ENCODE measurements at regions not wholly inside any gene's neighbourhood (a gene's known extent, or its start where the extent isn't known, plus 50 kb on each side); places are given as distances from the start of the nearest gene placed in this dataset.

DNA sequence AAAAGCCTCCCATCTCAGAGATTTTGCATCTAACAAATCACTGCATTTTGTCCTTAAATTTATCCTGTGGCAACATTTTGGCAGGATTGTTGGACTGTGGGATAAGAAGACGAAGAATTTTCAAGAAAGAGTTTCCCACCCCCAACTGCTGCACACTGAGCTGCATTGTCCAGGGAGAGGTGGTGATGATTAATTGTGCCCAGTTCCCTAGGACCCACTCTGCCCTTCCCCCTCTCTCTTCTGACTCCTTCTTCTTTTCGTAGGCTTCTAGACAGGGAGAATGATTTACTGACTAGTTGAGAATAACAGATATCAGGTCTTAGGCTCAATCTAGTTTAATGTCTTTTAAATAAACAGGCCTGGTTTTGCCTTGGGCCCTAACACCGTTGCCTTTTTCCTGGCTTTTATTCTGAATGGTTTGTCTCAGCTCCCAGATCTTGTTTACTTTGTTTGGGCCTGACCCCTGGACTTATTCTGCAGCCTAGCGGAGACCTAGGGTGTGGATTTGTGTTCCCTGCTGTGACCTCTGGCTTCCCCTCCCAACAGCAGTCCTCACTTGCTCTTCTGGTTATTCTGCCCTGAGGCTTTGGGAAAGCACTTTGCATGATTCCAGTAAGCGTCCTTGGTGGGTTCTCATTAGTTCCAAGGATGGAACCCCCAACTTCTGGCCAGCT, 233.3 kb downstream of the INSIG2 start:
- DNase-seq (ENCODE audit: low read depth) = no peak

DNA sequence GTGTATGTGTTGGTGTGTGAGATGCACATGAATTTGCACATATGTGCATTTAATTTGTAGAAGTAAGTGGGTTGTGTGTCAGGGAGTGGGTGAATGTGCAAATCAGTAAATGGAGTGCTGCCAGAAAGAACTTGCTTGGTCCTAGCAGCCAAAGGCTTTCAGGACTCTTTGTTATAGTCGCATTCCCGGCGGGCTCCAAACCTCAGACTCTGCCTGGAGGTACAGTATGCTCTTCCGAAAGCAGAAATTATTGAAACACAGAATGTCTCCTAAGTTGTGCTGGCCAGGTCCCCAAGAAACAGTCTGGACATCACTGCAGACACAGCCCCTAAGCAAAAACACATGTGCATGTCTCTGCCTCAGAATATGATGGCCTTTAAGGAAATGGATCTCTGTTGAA, 232.4 kb downstream of the INSIG2 start:
- no peak for DNase-seq (ENCODE audit: low read depth)

DNA sequence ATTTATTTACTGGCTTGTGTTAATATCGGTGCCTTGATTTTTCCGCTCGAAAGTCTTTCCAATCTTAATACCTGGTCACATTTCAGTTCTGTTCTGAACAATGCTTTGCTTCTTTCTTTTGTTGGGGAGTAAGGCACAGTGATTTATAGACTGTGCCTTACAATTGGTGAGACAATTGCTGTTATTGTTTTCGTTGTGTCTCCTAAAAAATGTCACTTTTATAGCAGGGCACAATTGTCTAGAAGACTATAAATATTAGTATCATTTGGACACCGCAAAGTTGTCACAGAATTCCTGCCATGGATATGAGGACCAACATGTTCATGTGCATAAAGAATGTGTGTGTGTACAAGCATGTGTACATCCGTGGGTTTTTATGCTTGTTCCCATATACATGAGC, 231.9 kb downstream of the INSIG2 start:
- DNase-seq (ENCODE audit: low read depth) = no peak

DNA sequence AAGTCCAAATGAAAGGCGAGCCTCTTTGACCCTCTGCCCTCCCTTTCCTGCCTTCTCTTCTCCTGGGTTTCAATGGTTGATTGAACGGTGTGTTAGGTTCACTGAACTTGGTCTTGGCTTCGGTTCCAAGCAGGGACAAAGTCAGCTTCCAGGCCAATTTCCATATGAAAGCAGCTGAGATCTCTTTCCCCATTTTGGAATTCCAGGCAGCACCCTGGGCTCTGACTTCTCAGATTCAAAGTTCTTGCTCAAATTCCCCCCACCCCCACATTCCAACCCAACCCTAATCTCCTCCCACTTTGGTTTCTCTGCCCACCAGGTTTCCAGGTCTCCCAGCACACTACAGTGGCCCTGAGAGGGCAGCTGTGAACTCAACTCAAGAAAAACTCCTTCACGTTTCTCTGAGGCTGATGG, 231.0 kb downstream of the INSIG2 start:
- no peak for DNase-seq (ENCODE audit: low read depth)

DNA sequence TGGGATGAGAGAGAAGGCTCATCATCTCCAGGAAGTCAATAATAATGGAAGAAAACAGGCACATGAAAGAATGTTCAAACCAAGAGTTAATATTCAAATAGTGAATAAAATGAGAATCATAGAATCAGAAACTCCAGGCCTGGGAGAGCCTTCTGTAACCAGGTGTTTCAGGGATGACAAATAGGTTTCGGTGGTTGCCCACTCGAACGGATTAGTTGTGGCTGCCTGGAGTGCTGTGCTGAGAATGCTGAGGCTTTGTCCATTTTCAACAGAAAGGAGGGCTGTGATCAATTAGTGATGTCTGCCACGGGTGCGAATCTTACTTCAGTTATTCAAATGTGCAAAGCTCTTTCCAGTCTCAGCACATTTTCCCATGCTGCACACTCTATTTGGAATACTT, 227.3 kb downstream of the INSIG2 start:
- DNase-seq (ENCODE audit: low read depth) = no peak

DNA sequence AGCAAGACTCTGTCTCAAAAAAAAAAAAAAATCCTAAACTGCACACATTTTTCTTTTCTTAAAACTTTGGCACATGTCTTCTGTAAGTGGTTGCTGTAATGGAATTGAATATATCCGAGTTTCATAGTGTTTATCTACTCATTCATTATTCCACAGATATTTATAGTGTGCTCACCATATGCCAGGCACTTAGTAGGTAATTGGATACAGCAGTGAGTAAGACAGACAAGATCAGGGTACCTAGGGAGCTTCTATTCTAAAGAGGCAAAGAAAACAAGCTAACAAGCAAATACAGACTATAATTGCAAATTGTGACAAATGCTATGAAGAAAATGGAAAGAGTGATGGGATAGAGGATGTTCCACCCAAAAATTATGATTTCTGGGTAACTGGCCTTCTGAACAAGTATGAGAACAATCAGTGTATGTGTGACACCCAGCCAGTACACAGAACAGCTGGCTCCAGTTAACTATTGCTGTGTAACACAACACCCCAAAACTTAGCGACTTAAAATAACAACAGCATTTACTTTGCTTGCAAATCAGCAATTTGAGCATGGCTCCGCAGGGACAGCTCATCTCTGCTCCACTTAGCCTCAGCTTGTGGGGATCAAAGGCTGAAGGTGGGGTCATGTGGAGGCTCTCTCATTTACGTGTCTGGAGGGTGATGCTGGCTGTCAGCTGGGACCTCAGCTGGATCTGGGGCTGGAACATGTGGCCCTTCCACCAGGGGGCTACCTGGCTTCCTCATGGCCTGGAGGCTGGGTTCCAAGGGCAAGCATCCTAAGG, 224.9 kb downstream of the INSIG2 start:
- no peak for DNase-seq (ENCODE audit: low read depth)

DNA sequence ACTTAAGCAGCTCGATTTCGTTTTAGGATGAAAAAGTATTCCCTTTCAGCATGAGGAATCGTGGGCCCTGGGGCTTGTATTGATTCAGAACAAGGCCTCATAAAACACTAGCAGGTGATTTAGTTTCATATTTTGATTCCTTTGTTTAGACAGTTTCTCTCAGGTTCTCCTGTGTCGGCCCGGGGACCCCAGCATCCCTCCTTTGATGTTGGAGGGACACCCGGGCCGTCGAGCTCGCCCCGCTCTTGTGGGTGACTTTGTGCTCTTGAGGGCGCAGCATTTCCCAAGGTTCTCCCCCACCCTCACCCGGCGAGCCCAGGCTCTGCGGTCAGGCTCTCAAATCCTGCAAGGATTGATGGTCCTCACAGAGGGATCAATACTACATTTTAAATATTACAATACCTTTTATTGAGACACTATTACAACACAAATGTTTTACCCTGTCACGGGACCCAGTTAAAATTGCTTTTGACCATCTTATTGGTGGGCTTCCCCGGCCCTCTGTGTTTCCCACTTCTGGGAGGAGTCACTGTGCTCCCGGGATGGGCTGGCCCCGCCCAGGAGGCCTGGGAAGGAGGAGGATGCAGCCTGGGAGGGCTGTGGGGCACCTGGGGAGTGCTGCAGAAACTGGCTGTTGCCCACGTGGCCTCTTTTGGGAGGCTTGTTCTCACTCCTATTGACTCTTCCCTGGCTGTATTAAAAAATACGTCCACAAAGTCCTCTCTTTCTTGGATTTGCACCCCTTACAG, 222.6 kb downstream of the INSIG2 start:
- DNase-seq (ENCODE audit: low read depth) = no peak

DNA sequence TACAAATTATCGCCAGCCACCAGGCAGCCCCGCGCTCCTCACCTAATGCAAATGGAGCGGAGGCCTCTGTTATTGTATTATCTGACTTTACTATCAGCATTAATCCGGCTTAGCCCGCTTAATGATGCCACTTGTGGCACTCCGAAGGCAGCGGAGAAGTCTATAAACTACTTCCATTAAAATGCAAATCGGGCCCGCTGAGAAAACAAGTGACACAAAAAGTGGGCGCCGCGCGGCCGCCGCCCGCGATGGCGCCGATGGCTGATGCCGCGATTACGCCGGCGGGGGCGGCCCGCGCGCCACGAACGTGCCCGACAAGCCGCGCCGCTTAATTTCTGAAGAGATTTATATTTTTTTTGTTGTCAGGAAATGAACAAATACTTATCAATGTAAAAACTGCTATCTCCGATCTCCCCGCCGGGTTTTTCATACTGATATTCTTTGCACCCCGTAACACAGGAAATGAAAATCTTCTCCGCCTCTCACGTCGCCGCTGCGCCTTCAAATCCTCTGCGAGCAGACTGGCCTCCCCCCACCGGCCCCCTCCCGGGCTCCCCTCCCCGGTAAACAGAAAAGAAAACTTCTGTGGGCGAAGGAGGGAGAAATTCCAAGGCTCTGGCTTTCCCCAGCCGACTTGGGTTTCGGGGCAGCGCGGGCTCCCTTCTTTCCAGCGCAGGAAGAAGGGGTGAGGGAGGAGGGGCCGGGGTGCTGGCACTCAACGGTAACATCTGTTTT, 221.8 kb downstream of the INSIG2 start:
- DNase-seq (ENCODE audit: low read depth) = peak; percentile 22

DNA sequence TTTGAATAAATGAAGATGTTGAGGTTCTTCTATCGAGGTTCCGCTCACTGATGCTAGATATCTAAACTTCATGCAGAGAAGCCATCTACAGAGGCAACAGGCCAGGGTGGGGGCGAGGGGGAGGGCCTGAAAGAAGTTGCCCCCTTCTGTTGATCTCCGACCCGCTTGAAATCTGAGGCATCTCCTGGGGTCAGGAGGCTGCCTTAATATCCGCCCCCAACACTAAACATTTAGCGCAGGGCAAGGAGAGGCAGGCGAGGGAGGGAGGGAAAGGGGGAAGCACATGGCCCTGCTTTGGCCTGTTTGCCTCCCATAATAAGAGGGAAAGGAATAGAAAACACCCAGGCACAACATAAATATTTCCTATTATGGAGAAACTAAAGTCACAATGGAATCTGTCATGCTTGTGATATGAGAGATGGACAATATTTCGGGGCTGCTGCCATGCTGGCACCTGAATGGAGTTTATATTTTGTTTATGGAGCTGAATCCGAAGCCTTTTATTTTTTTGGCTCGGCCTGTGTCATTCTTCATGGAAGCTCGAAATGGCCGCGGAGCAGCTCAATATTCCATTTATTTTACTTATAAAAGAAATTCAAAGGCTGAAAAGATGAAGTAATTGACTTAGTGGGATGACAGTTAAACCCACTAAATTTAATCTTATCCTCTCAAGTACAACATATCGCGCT, 221.1 kb downstream of the INSIG2 start:
- DNase-seq (ENCODE audit: low read depth) = no peak

DNA sequence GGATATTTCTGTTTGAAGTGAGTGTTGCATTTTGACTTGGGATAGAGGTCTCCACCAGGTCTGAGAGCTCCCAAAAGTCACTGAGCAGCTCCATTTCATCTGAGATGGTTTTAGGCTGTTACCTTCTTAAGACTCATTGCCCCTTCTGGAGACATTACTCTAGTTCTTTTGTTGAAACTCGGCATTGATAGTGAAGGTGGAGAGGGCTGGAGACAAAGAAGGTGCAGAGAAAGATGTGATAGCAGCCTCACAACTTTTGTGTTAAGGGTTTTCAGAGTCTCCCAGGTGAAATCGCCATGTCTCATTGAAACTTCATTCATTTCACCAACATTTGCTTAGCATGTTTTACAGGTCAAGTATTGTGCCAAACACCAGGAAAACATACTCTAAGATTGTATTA, 219.6 kb downstream of the INSIG2 start:
- DNase-seq (ENCODE audit: low read depth) = no peak

DNA sequence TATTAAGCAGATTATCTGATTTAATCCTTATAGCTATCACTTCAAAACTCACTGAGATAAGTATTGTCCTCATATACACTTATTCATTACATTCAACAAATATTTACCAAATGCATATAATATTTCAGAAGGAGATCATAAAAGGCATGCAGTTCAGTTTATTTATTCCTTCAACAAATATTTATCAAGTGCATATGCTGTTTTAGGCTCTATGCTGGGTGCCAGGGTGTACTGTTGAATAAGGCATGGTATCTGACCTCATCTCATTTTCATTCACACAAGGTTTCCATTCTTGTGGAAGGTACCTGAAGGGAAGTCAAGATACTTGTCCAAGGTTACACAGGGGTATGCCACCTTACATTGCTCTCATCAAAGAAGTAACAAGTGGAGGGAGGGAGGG, 213.0 kb downstream of the INSIG2 start:
- DNase-seq (ENCODE audit: low read depth) = no peak

DNA sequence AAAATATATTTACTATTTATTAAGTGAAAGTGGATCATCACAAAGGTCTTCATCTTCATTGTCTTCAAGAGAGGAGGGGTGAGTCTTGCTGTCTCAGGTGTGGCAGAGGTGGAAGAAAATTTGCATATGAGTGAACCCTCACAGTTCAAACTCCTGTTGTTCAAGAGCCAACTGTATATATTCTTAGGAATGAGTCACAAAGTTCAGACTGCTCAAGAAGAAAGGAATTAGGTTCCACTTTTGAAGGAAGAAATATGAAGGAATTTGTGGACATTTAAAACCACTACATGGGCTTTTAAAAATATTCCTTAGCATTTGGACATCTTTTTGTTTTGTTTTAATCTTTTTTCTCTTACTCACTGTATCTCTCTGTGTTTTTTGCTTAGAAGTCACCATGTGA, 212.6 kb downstream of the INSIG2 start:
- no peak for DNase-seq (ENCODE audit: low read depth)

DNA sequence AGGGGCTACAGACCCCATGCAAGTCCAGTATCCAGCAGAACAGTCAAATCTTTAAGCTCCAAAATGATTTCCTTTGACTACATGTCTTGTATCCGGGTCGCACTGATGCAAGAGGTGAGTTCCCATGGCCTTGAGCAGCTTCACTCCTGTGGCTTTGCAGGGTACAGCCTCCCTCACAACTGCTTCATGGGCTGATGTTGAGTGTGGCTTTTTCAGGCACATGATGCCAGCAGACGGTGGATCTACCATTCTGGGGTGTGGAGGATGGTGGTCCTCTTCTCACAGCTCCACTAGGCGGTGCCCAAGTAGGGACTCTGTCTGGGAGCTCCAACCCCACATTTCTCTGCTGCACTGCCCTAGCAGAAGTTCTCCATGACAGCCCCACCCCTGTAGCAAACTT, 208.4 kb downstream of the INSIG2 start:
- DNase-seq (ENCODE audit: low read depth) = no peak

DNA sequence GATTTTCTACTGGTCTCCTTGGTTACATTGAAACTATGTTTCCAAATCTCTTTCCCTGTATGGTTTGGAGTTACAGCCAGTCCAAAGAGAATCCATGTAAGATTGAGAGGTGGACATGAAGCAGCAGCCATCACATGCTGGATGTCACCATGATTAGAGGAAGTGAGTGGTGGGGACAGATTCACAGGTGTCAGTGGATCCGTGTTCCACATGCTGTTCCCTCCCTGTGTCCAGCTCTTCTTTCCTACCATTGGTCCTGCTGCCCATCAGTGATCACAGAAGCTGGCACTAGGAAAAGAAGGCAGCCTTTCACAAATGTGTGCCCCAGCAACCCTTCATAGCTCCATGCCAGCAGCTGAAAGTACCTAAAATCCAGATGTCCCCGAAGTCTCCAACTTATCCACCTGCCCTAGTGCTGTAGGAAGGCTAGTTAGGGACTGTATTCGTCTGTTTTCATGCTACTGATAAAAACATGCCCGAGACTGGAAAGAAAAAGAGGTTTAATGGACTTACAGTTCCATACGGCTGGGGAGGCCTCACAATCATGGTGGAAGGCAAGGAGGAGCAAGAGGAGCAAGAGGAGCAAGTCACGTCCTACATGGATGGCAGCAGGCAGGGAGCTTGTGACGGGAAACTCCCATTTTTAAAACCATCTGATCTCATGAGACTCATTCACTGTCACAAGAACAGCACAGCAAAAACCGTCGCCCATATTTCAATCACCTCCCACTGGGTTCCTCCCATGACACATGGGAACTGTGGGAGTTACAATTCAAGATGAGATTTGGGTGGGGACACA, 207.5 kb downstream of the INSIG2 start:
- no peak for DNase-seq (ENCODE audit: low read depth)

DNA sequence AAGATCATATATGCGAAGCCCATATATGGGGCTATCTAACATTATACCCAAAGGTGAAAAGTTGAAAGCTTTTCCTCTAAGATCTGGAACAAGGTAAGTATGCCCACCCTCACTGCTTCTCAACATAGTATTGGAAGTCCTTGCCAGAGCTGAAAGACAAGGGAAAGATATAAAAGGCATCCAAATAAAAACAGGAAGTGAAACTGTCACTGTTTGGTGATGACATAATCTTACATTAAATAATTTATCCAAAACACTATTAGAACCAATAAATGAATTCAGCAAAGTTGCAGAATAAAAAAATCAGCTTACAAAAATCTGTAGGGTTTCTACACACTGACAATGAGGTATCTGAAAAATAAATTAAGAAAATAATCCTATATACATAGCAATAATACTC, 205.8 kb downstream of the INSIG2 start:
- no peak for DNase-seq (ENCODE audit: low read depth)

DNA sequence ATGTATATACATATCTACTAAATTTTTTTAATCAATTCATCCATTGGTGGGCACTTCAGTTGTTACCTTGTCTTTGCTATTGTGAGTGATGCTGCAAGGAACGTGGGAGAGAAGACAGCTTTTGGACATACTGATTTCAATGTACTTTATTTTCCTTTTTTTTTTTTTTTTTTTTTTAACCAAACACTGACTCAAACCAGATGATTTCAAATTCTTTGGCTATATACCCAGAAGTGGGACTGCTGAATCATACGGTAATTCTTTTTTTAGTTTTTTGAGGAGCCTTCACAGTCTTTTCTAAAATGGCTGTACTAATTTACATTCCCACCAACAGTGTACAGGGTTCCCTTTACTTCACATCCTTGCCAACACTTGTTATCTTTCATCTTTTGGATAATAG, 204.7 kb downstream of the INSIG2 start:
- DNase-seq (ENCODE audit: low read depth) = peak; percentile 57

DNA sequence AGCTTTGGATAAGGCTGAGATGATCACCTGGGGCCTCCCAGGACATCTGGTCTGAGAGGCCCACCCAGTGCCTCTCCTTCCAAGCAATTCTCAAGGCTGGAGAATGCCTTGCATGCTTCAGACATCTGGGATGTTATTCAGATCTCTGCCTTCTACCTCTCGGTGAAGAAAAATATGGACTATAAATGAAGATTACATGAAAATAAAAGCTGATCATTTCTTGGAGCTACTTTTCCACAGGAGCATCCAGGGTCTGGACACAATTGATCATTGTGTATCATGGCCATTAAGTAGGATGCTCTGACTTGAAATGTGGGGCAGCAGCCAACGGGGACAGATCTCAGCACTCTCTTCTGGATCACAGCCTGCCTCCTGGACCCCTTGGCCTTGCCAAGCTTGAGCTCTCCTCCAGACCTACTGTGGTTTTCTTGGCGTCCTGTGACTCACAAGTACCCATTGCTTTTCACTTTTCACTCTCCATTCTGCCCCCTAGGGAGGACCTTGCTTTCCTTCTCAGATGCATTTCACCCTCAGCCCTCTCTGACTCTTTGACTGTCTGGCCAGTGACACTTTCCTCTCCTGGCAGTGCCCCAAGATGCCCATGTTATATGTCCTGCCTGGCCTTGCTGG, 203.1 kb downstream of the INSIG2 start:
- peak; percentile 37 for DNase-seq (ENCODE audit: low read depth)

DNA sequence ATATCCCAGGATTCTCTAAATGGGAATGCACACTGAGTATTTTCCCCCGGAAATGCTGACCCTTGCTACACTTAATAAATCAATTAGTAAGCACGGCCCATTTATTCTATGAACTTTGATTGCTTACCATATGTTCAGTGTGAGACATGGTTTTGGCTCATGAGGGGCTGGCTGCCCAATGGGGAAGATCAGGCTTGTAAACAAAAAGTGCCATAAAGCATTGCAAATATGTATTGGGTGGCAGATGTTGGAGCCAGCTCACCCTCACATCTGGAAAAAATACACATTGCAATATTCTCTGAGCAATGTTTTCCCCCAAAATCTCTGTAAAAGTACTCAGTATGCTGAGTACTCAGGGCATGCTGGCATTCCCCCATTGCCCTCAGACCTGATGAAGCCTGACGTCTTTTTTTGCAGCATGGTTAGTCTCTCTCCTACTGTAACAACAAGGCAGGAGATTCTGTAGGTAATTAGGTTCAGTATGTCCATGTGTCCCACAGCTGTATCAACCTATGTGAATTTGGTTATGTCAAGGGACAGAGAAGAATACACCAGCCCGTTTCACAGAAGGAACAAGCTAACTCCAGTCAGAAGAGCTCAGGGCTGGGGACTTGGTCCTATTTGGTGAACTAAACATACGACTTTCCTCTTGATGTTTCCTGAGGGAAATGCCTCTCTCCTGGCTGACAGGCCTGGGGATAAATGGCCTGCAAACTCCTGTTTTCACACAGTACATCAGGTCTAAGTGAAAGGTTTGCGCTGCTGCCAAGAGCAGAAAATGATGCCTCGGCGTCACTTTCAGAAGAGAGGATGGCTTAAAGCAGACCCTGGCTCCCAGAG, 202.4 kb downstream of the INSIG2 start:
- DNase-seq (ENCODE audit: low read depth) = no peak

DNA sequence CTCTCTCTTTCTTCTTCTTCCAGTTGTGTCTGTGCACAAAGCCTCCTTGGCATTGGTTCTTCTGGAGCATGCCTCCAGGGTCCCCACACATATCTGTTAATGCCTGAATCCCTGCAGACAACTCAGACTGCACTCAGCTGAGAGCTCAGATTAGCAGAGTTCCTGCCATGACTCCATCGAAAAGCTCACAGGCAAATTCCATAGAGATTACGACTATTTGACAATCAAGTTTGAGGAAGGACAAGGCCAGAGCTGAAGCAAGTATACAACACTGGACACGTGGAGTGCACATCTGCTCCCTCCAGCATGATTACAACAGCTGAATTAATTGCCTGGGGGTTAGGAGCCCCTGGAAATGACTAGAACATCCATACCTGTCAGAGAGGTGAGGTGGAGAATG, 190.7 kb downstream of the INSIG2 start:
- no peak for DNase-seq (ENCODE audit: low read depth)

DNA sequence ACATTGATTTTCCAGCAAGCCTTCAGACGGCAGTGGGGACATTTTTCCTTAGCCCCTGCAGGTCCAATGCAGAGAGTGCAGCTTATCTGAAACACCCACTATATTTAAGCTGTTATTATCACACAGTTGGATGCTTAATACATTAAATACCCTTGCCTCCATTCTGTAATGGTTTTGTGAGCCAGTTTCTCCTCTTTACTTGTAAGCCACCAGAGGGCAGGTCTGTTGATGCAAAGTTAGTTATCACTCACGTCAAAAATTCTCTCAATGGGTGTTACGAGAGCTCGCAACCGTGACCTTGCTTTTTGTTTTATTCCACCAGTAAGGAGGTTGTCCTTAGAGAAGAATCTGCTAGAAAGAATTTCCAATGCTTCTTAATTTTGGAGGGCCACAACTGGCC, 189.8 kb downstream of the INSIG2 start:
- no peak for DNase-seq (ENCODE audit: low read depth)

Data from stromal cell of bone marrow (primary cell).